GM12878 (cell line): ENCODE measurements at regions not wholly inside any gene's neighbourhood (a gene's known extent, or its start where the extent isn't known, plus 50 kb on each side); places are given as distances from the start of the nearest gene placed in this dataset.

Experiments
- ATAC-seq: fragments of 200-7000 bp; cut with Tn5 transposase; 3 replicates; pipeline ENCODE4 v1.9.1; 2020; ENCODE audit warnings: mild to moderate bottlenecking, moderate library complexity
- BruUV-seq: library from RNA; stranded (reverse); fragments of 400-500 nt; replicated peaks from 2 replicates; lab custom pipeline; 2021; lab: Mats Ljungman, UMichigan
- CTCF ChIA-PET: fragments of 300-600 bp; sonication (Branson Sonifier 250); formaldehyde crosslinking; extraction: SDS; loops from one replicate; lab custom pipeline; 2021; ENCODE audit warnings: inconsistent platforms; lab: Yijun Ruan, JAX
- POLR2A ChIA-PET: fragments of 350-600 bp; formaldehyde crosslinking; extraction: SDS; loops from one replicate; lab custom pipeline; 2021; ENCODE audit warnings: inconsistent platforms; lab: Charles Lee
- RAD21 ChIA-PET: fragments of 300-600 bp; sonication (Branson Sonifier 250); formaldehyde crosslinking; loops from one replicate; lab custom pipeline; 2023; ENCODE audit warnings: antibody characterized with exemption; ENCODE audit not compliant: unreplicated experiment; lab: Charles Lee
- SMC1A ChIA-PET: fragments of 300-600 bp; sonication (Branson Sonifier 250); formaldehyde crosslinking; loops from one replicate; lab custom pipeline; 2023; ENCODE audit not compliant: unreplicated experiment, uncharacterized antibody; lab: Charles Lee
- DNase-seq: peaks from one replicate; pipeline ENCODE4 v3.0.0-alpha.2; 2011; ENCODE audit warnings: low read depth, low spot score
- FAIRE-seq: peaks from 3 replicates; lab custom pipeline; 2011; peaks lifted over from hg19 to GRCh38; lab: Jason Lieb, UNC
- H2AFZ ChIP-seq: 2 replicates; pipeline ENCODE4 v1.6.0; 2011; ENCODE audit warnings: low read depth, low read length, control low read depth; ENCODE audit not compliant: control insufficient read depth
- H3K27ac ChIP-seq: 2 replicates; pipeline ENCODE4 v1.5.1; 2011; ENCODE audit warnings: control low read depth; ENCODE audit not compliant: control insufficient read depth, insufficient read depth
- H3K27me3 ChIP-seq, 2 experiments: replicated peaks in 1 of 2; 2 replicates each; pipeline versions ENCODE4 v1.6.0 to v1.6.1; 2011; ENCODE audit warnings: low read length in 1 of 2; ENCODE audit not compliant: control insufficient read depth in 2 of 2, insufficient read depth in 2 of 2
- H3K36me3 ChIP-seq, 2 experiments: 2 replicates each; pipeline ENCODE4 v1.5.1; 2011; ENCODE audit warnings: low read length in 1 of 2; ENCODE audit not compliant: control insufficient read depth in 2 of 2, insufficient read depth in 2 of 2
- H3K4me1 ChIP-seq: 2 replicates; pipeline ENCODE4 v1.6.1; 2011; ENCODE audit warnings: mild to moderate bottlenecking, low read length, moderate library complexity, mixed read lengths; ENCODE audit not compliant: control insufficient read depth, insufficient read depth
- H3K4me2 ChIP-seq: 2 replicates; pipeline ENCODE4 v1.6.0; 2011; ENCODE audit warnings: control low read depth; ENCODE audit not compliant: control insufficient read depth, insufficient read depth
- H3K4me3 ChIP-seq: fragments of 200-600 bp; sonication (generic); 2 replicates; pipeline ENCODE4 v1.5.1; 2016
- H3K79me2 ChIP-seq: 2 replicates; pipeline ENCODE4 v1.6.0; 2011; ENCODE audit warnings: low read length; ENCODE audit not compliant: control insufficient read depth, insufficient read depth
- H3K9ac ChIP-seq: 2 replicates; pipeline ENCODE4 v1.8.0; 2011; ENCODE audit warnings: low read length, control low read depth, mixed read lengths; ENCODE audit not compliant: control insufficient read depth, insufficient read depth
- H3K9me3 ChIP-seq: replicated peaks from 3 replicates; pipeline ENCODE4 v1.5.1; 2011; ENCODE audit warnings: mild to moderate bottlenecking, low read length; ENCODE audit not compliant: control insufficient read depth, insufficient read depth
- H4K20me1 ChIP-seq: 2 replicates; pipeline ENCODE4 v1.6.0; 2011; ENCODE audit not compliant: control insufficient read depth, insufficient read depth
- BMI1 ChIP-seq: fragments of 450-650 bp; IDR thresholded peaks from 2 replicates; pipeline ENCODE4 v1.6.1; 2016; ENCODE audit warnings: mild to moderate bottlenecking, moderate library complexity, borderline replicate concordance
- E2F8 ChIP-seq: fragments of 450-650 bp; IDR thresholded peaks from 2 replicates; pipeline ENCODE4 v1.6.1; 2018; ENCODE audit warnings: mild to moderate bottlenecking, low read depth, moderate library complexity; ENCODE audit not compliant: partially characterized antibody
- ETV6 ChIP-seq, 2 experiments: fragments of 450-650 bp in 1 of 2; IDR thresholded peaks in 1 of 2; conservative IDR thresholded peaks in 1 of 2; 2 replicates each; pipeline ENCODE4 v1.6.1; 2014; ENCODE audit warnings: antibody characterized with exemption in 1 of 2, borderline replicate concordance in 1 of 2, low read depth in 1 of 2, mild to moderate bottlenecking in 1 of 2, moderate library complexity in 1 of 2
- IRF5 ChIP-seq: fragments of 450-650 bp; IDR thresholded peaks from 2 replicates; pipeline ENCODE4 v1.6.1; 2017; ENCODE audit warnings: borderline replicate concordance
- JUNB ChIP-seq: IDR thresholded peaks from 2 replicates; pipeline ENCODE4 v1.6.1; 2016; ENCODE audit warnings: antibody characterized with exemption, mild to moderate bottlenecking
- ZNF592 ChIP-seq: fragments of 450-650 bp; IDR thresholded peaks from 2 replicates; pipeline ENCODE4 v1.6.1; 2017; ENCODE audit warnings: mild to moderate bottlenecking, moderate library complexity
- ZZZ3 ChIP-seq: IDR thresholded peaks from 2 replicates; pipeline ENCODE4 v1.6.1; 2011; ENCODE audit warnings: low read depth; ENCODE audit not compliant: control insufficient read depth, insufficient read length
- WGBS: methylation state at CpG from one replicate; pipeline ENCODE4 v1.1.6; 2016; ENCODE audit warnings: low lambda C conversion rate; ENCODE audit not compliant: insufficient replicate concordance, insufficient coverage; ENCODE audit errors: missing lambda C conversion rate; 5-methylcytosine and 5-hydroxymethylcytosine counted together
- in situ Hi-C: fragments of 300-500 bp; cut with MboI; formaldehyde crosslinking; loops from 9 replicates; pipeline ENCODE4 v1.14.3; 2018; ENCODE audit warnings: mixed read lengths
- intact Hi-C: fragments of 100-400 bp; cut with micrococcal nuclease; formaldehyde crosslinking; loops from one replicate; pipeline ENCODE4 v1.14.2; 2022; ENCODE audit not compliant: unreplicated experiment
- TF ChIP-seq, protein P1 (sequence below): fragments of 450-650 bp; IDR thresholded peaks from 2 replicates; pipeline ENCODE4 v1.6.1; 2016; ENCODE audit warnings: mild to moderate bottlenecking

- TF ChIP-seq ZNF592 (no peak), IRF5 (no peak), BMI1 (no peak)
Observed at GRCh38 chr10:34904191-34904590, 89.1 kb upstream of the PARD3 start (continued).

GRCh38 chr10:34899161-34899560, 84.1 kb upstream of the PARD3 start:
- Histone ChIP-seq H3K27ac (no peak overlapping the region), H3K79me2 (no peaks in the 10 kb centered on the region), H3K9ac (no peak overlapping the region), H3K4me2 (no peak overlapping the region), H2AFZ (no peak overlapping the region), H3K27me3 (no peaks in the 10 kb centered on the region), H3K9me3 (no peaks in the 10 kb centered on the region), H3K4me1 (no peaks in the 10 kb centered on the region), H3K36me3 (no peaks in the 10 kb centered on the region), H4K20me1 (no peaks in the 10 kb centered on the region), H3K4me3 (no peak overlapping the region)
- CTCF ChIA-PET, result interaction anchor here (1.5 kb wide), 1 partner anchor 96 kb away, joined by 3 read pairs; no protein-coding TSS in a partner anchor
- DNase-seq, result no peak
- intact Hi-C loops, result no loop called here
- WGBS, result 60% methylated on average over 8 of the region's 8 CpGs
- TF ChIP-seq E2F8, result no peak
- TF ChIP-seq JUNB, result no peak
- TF ChIP-seq, protein P1, sequence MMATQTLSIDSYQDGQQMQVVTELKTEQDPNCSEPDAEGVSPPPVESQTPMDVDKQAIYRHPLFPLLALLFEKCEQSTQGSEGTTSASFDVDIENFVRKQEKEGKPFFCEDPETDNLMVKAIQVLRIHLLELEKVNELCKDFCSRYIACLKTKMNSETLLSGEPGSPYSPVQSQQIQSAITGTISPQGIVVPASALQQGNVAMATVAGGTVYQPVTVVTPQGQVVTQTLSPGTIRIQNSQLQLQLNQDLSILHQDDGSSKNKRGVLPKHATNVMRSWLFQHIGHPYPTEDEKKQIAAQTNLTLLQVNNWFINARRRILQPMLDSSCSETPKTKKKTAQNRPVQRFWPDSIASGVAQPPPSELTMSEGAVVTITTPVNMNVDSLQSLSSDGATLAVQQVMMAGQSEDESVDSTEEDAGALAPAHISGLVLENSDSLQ, result no peak
- TF ChIP-seq ZZZ3, result no peak
- TF ChIP-seq ETV6 (conservative IDR thresholded peaks at IDR 0.05 in 1 of 2, IDR thresholded peaks at IDR 0.05 in 1 of 2; ENCODE audit: borderline replicate concordance in 1 of 2, low read depth in 1 of 2), result no peak
- SMC1A ChIA-PET, result interaction anchor here (0.8 to 1.5 kb wide), 3 partner anchors 8 to 51 kb away, joined by 3 read pairs; no protein-coding TSS in a partner anchor
- no peak for ATAC-seq
- RAD21 ChIA-PET, result interaction anchor here (0.6 to 0.7 kb wide), 3 partner anchors 47 to 288 kb away, joined by 3 to 6 read pairs (median 3); no protein-coding TSS in a partner anchor
- in situ Hi-C loops, result no loop called here
- no TSS peak for BruUV-seq
- no peak for FAIRE-seq
- POLR2A ChIA-PET, result no interaction called here
